Heart left ventricle (tissue), 16 donors: ENCODE measurements at regions not wholly inside any gene's neighbourhood (a gene's known extent, or its start where the extent isn't known, plus 50 kb on each side); places are given as distances from the start of the nearest gene placed in this dataset.

Experiments
- ATAC-seq, 4 donors: fragments of 200-7000 bp; cut with Tn5 transposase; one replicate each; pipeline ENCODE4 v1.9.1; 2020 to 2022; ENCODE audit warnings: moderate library complexity in 4 of 4, mild to moderate bottlenecking in 3 of 4, moderate number of reproducible peaks in 1 of 4
- DNase-seq, 5 donors: peaks; one replicate each; pipeline ENCODE4 v3.0.0-alpha.2; 2020
- H3K27ac ChIP-seq, 12 donors: fragments of 200-600 bp; sonication (generic) in 4 of 12; one replicate each; pipeline versions ENCODE4 v1.5.0 to v1.8.0; 2016 to 2022; ENCODE audit warnings: mild to moderate bottlenecking in 2 of 12
- H3K27me3 ChIP-seq, 9 donors: fragments of 200-600 bp; sonication (generic) in 2 of 9; one replicate each; pipeline versions ENCODE4 v1.5.1 to v1.8.0; 2016 to 2022; ENCODE audit warnings: mild to moderate bottlenecking in 3 of 9
- H3K36me3 ChIP-seq, 9 donors: fragments of 200-600 bp; sonication (generic) in 2 of 9; one replicate each; pipeline versions ENCODE4 v1.5.0 to v1.8.0; 2018 to 2022; ENCODE audit warnings: mild to moderate bottlenecking in 2 of 9
- H3K4me1 ChIP-seq, 12 donors: fragments of 200-600 bp; sonication (generic) in 4 of 12; one replicate each; pipeline versions ENCODE4 v1.5.0 to v1.8.0; 2016 to 2022; ENCODE audit warnings: mild to moderate bottlenecking in 3 of 12
- H3K4me3 ChIP-seq, 12 donors: fragments of 200-600 bp; sonication (generic) in 4 of 12; one replicate each; pipeline versions ENCODE4 v1.5.0 to v1.8.0; 2017 to 2022; ENCODE audit warnings: mild to moderate bottlenecking in 9 of 12, moderate library complexity in 4 of 12
- H3K9me3 ChIP-seq, 12 donors: fragments of 200-600 bp; sonication (generic) in 4 of 12; one replicate each; pipeline versions ENCODE4 v1.5.0 to v1.8.0; 2016 to 2022; ENCODE audit warnings: mild to moderate bottlenecking in 1 of 12
- POLR2A ChIP-seq, 2 donors: fragments of 450-650 bp; IDR thresholded peaks; one replicate each; pipeline ENCODE4 v1.6.1; 2017; ENCODE audit warnings: antibody characterized with exemption in 2 of 2, mild to moderate bottlenecking in 2 of 2, moderate library complexity in 2 of 2
- WGBS, 4 donors: extraction: QIAGEN DNeasy Blood & Tissue Kit in 2 of 4; methylation state at CpG; one replicate each; pipeline versions ENCODE4 v1.1.5 to v1.1.7; 2013 to 2018; 5-methylcytosine and 5-hydroxymethylcytosine counted together
- intact Hi-C, 10 donors: fragments of 100-400 bp; cut with DNase I; formaldehyde crosslinking; loops; one replicate each; pipeline versions ENCODE4 v1.11.1 to v1.14.2; 2022
- TF ChIP-seq, protein P1 (sequence below), 12 donors: fragments of 200-600 bp; sonication (generic) in 4 of 12; IDR thresholded peaks; one replicate each; pipeline versions ENCODE4 v1.5.0 to v1.8.0; 2018 to 2022; ENCODE audit warnings: antibody characterized with exemption in 12 of 12, mild to moderate bottlenecking in 5 of 12
- donor health status: ischemic (EF 13 %, LVEDD 7.1; RV severe dilation, severe dysfunction).
- donor health status: healthy with polysubstance abuse.
- donor health status: DM: no; HTN: yes; CAD: no.
- donor health status: DM: no; HTN: no; CAD: no.
- donor health status: ischemic (EF 25% LVEDD 6.9; RV normal size, moderate dysfunction).
- donor health status: ischemic (EF 25% LVEDD 5.7; RV mildly dilated, moderate dysfunction).
- donor health status: healthy.
- donor health status: DM: yes; HTN: yes; CAD: no.
- donor health status: ischemic (EF 35%, LVEDD 5.7; RV mildly dilated, moderate dysfunction).
- donor health status: nonischemic (EF 11% LVEDD 7.7; RV severe dilation, severe dysfunction).
- donor health status: DM: yes; HTN: yes; CAD: no.
- donor health status: PGD.
- donor health status: ischemic (EF 29% LVEDD 5.4; RV normal size, mild dysfunction).
- donor health status: nonischemic (EF 23%, LVEDD 6.1; RV moderate dilation, normal function).

DNA sequence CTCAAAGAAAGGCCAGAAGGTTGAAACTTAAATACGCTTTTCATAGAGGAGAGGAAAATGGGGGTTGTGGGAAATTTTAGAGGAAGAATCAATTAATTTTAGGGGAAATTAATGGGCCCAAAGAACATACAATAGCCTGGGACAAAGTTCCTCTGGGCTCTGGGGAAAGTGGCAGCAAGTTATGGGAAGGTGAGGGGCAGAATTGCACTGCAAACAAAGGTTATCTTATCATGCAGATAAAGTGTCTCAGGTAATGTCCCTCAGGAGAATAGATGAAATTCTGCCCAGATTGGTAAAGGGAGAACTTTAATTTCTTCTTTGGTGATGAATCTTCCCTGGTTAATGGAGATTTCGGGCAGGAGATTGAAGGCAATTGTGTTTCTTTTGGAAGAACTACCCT is 326.1 kb upstream of the SLC24A2 start:
- Histone ChIP-seq H3K4me3 (no peak overlapping the region), H3K27me3 (no peaks in the 10 kb centered on the region), H3K9me3 (peaks cover 0 to 12% (median 0%) of the 10 kb centered on the region in 12 donors), H3K4me1 (no peaks in the 10 kb centered on the region), H3K27ac (no peak overlapping the region), H3K36me3 (no peaks in the 10 kb centered on the region)
- intact Hi-C loops: loop anchor here in 1 of 10 donors (10.0 kb wide), 1 partner anchor 60 kb away; no protein-coding TSS in a partner anchor
- WGBS, 4 donors: 91 to 97% (median 93%) methylated on average over 2 of the region's 2 CpGs
- no peak for DNase-seq
- no peak for TF ChIP-seq POLR2A (IDR thresholded peaks at IDR 0.05)
- no peak for ATAC-seq

GRCh38 chr9:20112205-20112783 is 323.5 kb upstream of the SLC24A2 start:
- peaks cover 0 to 12% (median 0%) of the 10 kb centered on the region in 12 donors for H3K9me3 ChIP-seq
- no peaks in the 10 kb centered on the region for H3K36me3 ChIP-seq
- intact Hi-C loops: loop anchor here in 1 of 10 donors (10.0 kb wide), 1 partner anchor 57 kb away; no protein-coding TSS in a partner anchor
- TF ChIP-seq, protein P1, sequence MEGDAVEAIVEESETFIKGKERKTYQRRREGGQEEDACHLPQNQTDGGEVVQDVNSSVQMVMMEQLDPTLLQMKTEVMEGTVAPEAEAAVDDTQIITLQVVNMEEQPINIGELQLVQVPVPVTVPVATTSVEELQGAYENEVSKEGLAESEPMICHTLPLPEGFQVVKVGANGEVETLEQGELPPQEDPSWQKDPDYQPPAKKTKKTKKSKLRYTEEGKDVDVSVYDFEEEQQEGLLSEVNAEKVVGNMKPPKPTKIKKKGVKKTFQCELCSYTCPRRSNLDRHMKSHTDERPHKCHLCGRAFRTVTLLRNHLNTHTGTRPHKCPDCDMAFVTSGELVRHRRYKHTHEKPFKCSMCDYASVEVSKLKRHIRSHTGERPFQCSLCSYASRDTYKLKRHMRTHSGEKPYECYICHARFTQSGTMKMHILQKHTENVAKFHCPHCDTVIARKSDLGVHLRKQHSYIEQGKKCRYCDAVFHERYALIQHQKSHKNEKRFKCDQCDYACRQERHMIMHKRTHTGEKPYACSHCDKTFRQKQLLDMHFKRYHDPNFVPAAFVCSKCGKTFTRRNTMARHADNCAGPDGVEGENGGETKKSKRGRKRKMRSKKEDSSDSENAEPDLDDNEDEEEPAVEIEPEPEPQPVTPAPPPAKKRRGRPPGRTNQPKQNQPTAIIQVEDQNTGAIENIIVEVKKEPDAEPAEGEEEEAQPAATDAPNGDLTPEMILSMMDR (IDR thresholded peaks at IDR 0.05): no peak
- TF ChIP-seq POLR2A (IDR thresholded peaks at IDR 0.05): no peak
- ATAC-seq (no peak), DNase-seq (no peak)
- 79 to 87% (median 84%) methylated on average over 7 of the region's 7 CpGs for WGBS, 4 donors
- H3K27ac ChIP-seq: no peak overlapping the region
- no peak overlapping the region for H3K4me3 ChIP-seq
- no peaks in the 10 kb centered on the region for H3K4me1 ChIP-seq
- no peaks in the 10 kb centered on the region for H3K27me3 ChIP-seq

- TF ChIP-seq POLR2A (IDR thresholded peaks at IDR 0.05): no peak
- TF ChIP-seq, protein P1 (IDR thresholded peaks at IDR 0.05): no peak
- intact Hi-C loops: loop anchor here in 1 of 10 donors (10.0 kb wide), 1 partner anchor 57 kb away; no protein-coding TSS in a partner anchor
- ATAC-seq (no peak), DNase-seq (no peak)
- no peak overlapping the region for H3K4me3 ChIP-seq
- no peak overlapping the region for H3K27ac ChIP-seq
- H3K9me3 ChIP-seq: peaks cover 0 to 12% (median 0%) of the 10 kb centered on the region in 12 donors
- no peaks in the 10 kb centered on the region for H3K4me1 ChIP-seq
- H3K36me3 ChIP-seq: no peaks in the 10 kb centered on the region
- H3K27me3 ChIP-seq: no peaks in the 10 kb centered on the region
- 65 to 79% (median 67%) methylated on average over 3 of the region's 3 CpGs for WGBS, 4 donors
Measured at GRCh38 chr9:20111173-20111843, 322.5 kb upstream of the SLC24A2 start.

GRCh38 chr9:20095430-20096092 is 306.7 kb upstream of the SLC24A2 start:
- ATAC-seq (no peak), DNase-seq (no peak)
- WGBS, 4 donors: 68 to 92% (median 81%) methylated on average over 5 of the region's 5 CpGs
- intact Hi-C loops: no loop called here
- Histone ChIP-seq H3K4me3 (no peak overlapping the region), H3K36me3 (no peaks in the 10 kb centered on the region), H3K4me1 (no peaks in the 10 kb centered on the region), H3K27me3 (no peaks in the 10 kb centered on the region), H3K27ac (no peak overlapping the region), H3K9me3 (peaks cover 0 to 12% (median 1%) of the 10 kb centered on the region in 12 donors)
- TF ChIP-seq, protein P1 (IDR thresholded peaks at IDR 0.05): no peak
- no peak for TF ChIP-seq POLR2A (IDR thresholded peaks at IDR 0.05)
